ENCODE measurements at regions not wholly inside any gene's neighbourhood (a gene's known extent, or its start where the extent isn't known, plus 50 kb on each side); places are given as distances from the start of the nearest gene placed in this dataset.

- WGBS, 2 donors: 72% methylated on average over 3 of the region's 3 CpGs
- no peak for FAIRE-seq
- ATAC-seq: peak in 3 of 4 donors; percentile 51 to 80 (median 74)
- H3K27me3 ChIP-seq: no peaks in the 10 kb centered on the region
- no peaks in the 10 kb centered on the region for H3K9me3 ChIP-seq
- H3K36me3 ChIP-seq: no peaks in the 10 kb centered on the region
- DNase-seq: no peak
- no peak for TF ChIP-seq CTCF (IDR thresholded peaks at IDR 0.05)
- H3K4me1 ChIP-seq: no peaks in the 10 kb centered on the region
- intact Hi-C loops (cut with DNase I): no loop called here
- no peak overlapping the region for H3K4me3 ChIP-seq
- H3K27ac ChIP-seq: no peak overlapping the region
Observed at GRCh38 chr13:50200988-50201387, 185.7 kb downstream of the KCNRG start.

- intact Hi-C loops (cut with DNase I): no loop called here
- no peak for ATAC-seq
- FAIRE-seq: no peak
- H3K9me3 ChIP-seq: no peaks in the 10 kb centered on the region
- 89 to 99% methylated on average over 4 of the region's 4 CpGs for whole genome bisulfite sequencing, 2 donors
- no peak for TF ChIP-seq CTCF (IDR thresholded peaks at IDR 0.05)
- H3K27me3 ChIP-seq: no peaks in the 10 kb centered on the region
- no peaks in the 10 kb centered on the region for H3K4me1 ChIP-seq
- H3K27ac ChIP-seq: no peak overlapping the region
- no peak overlapping the region for H3K4me3 ChIP-seq
- DNase-seq: no peak
- H3K36me3 ChIP-seq: no peaks in the 10 kb centered on the region
Observed at GRCh38 chr13:50202485-50202884, 187.2 kb downstream of the KCNRG start.

DNA sequence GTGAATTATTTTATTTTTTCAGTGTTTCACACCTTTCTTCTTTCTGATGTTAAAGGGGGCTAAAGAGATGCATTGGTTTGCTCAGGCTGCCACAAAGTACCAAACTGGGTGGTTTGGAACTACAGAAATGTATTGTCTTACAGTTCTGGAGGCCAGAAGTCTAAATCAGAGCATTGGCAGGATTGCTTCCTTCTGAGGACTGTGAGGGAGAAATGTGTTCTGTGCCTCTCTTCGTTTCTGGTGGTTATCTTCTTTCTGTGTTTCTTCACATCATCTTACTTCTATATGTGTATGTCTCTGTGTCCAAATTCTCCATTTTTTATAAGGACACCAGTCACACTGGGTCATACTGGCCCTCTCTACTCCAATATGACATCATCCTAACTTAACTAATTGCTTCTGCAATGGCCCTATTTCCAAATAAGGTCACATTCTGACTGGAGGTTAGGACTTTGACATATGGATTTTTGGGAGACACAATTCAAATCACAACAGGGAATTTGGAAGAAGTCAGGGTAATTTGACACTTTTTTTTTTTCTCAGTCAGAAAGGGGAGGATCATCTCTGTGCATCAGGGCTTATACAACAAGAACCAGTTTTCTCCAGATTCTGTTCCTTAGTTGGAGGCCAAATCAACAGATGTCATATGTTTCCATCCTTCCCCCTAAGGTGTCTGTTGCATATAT is 188.2 kb downstream of the KCNRG start:
- intact Hi-C loops (cut with DNase I): no loop called here
- no peak overlapping the region for H3K4me3 ChIP-seq
- H3K9me3 ChIP-seq: no peaks in the 10 kb centered on the region
- FAIRE-seq: no peak
- H3K27ac ChIP-seq: no peak overlapping the region
- no peak for TF ChIP-seq CTCF (IDR thresholded peaks at IDR 0.05)
- no peaks in the 10 kb centered on the region for H3K27me3 ChIP-seq
- H3K4me1 ChIP-seq: no peaks in the 10 kb centered on the region
- no peak for ATAC-seq
- no peaks in the 10 kb centered on the region for H3K36me3 ChIP-seq
- no peak for DNase-seq
- 71 to 77% methylated on average over 1 of the region's 1 CpG for WGBS, 2 donors

DNA sequence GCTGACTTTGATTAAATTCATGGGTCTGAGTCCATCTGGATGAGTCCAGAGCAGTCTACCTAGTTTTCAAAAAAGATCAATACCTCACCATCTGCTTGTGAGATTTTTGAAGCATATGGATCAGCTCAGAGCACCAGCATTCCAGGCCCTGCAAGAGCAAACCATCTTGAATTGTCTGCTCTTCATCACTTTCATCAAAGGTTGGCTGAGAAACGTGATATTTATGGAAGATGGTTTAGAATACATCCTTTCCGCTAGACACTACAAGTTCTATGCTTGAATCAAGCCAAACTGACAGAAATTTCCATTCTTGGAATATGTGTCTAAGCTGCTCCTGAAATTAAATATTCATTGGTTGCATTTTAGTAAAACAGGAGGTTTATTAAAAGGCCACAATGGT is 190.3 kb downstream of the KCNRG start:
- no peak for FAIRE-seq
- intact Hi-C loops (cut with DNase I): no loop called here

More for the DNA sequence above, 190.3 kb downstream of the KCNRG start:
- Histone ChIP-seq H3K4me3 (no peak overlapping the region), H3K9me3 (no peaks in the 10 kb centered on the region), H3K4me1 (no peaks in the 10 kb centered on the region), H3K27ac (no peak overlapping the region), H3K27me3 (no peaks in the 10 kb centered on the region), H3K36me3 (no peaks in the 10 kb centered on the region)
- no peak for ATAC-seq
- WGBS, 2 donors: 73 to 77% methylated on average over 2 of the region's 2 CpGs
- TF ChIP-seq CTCF (IDR thresholded peaks at IDR 0.05): no peak
- no peak for DNase-seq

Measured in pancreas (tissue), 10 donors.